Astrocyte (in vitro differentiated cells and primary cell): ENCODE measurements at regions not wholly inside any gene's neighbourhood (a gene's known extent, or its start where the extent isn't known, plus 50 kb on each side); places are given as distances from the start of the nearest gene placed in this dataset.

Source experiments
- DNase-seq: peaks from one replicate; pipeline ENCODE4 v3.0.0-alpha.2; 2010; ENCODE audit warnings: low read depth
- FAIRE-seq: peaks from 2 replicates; lab custom pipeline; 2011; peaks lifted over from hg19 to GRCh38; lab: Jason Lieb, UNC
- H2AFZ ChIP-seq: 2 replicates; pipeline ENCODE4 v1.6.0; 2012; ENCODE audit warnings: low read depth, low read length, inconsistent platforms
- H3K27ac ChIP-seq: 2 replicates; pipeline ENCODE4 v1.5.1; 2011; ENCODE audit warnings: low read depth, low read length, inconsistent platforms
- H3K27me3 ChIP-seq: 2 replicates; pipeline ENCODE4 v1.6.0; 2011; ENCODE audit warnings: low read length, inconsistent platforms; ENCODE audit not compliant: insufficient read depth
- H3K36me3 ChIP-seq: 2 replicates; pipeline ENCODE4 v1.5.1; 2011; ENCODE audit warnings: low read length, inconsistent platforms; ENCODE audit not compliant: insufficient read depth
- H3K4me1 ChIP-seq: 2 replicates; pipeline ENCODE4 v1.5.1; 2011; ENCODE audit warnings: low read length, inconsistent platforms; ENCODE audit not compliant: insufficient read depth
- H3K4me2 ChIP-seq: 2 replicates; pipeline ENCODE4 v1.6.0; 2012; ENCODE audit warnings: low read length, inconsistent platforms
- H3K4me3 ChIP-seq: 2 replicates; pipeline ENCODE4 v1.5.1; 2011; ENCODE audit warnings: low read depth, mild to moderate bottlenecking, low read length, inconsistent platforms; ENCODE audit not compliant: insufficient read depth
- H3K79me2 ChIP-seq: 2 replicates; pipeline ENCODE4 v1.6.0; 2012; ENCODE audit warnings: mild to moderate bottlenecking, low read length, inconsistent platforms; ENCODE audit not compliant: insufficient read depth
- H3K9ac ChIP-seq: 2 replicates; pipeline ENCODE4 v1.6.0; 2012; ENCODE audit warnings: mild to moderate bottlenecking, low read length, inconsistent platforms
- H3K9me3 ChIP-seq: 2 replicates; pipeline ENCODE4 v1.5.1; 2012; ENCODE audit warnings: low read depth, mild to moderate bottlenecking, low read length, inconsistent platforms; ENCODE audit not compliant: insufficient read depth
- H4K20me1 ChIP-seq: 2 replicates; pipeline ENCODE4 v1.6.0; 2012; ENCODE audit warnings: low read length, inconsistent platforms; ENCODE audit not compliant: insufficient read depth
- H3K27ac Mint-ChIP-seq: one replicate; pipeline ENCODE4 v1.8.0; 2021; ENCODE audit warnings: mild to moderate bottlenecking, mixed read lengths; ENCODE audit not compliant: unreplicated experiment
- H3K27me3 Mint-ChIP-seq: one replicate; pipeline ENCODE4 v1.8.0; 2021; ENCODE audit warnings: low read depth, mixed read lengths; ENCODE audit not compliant: unreplicated experiment
- H3K36me3 Mint-ChIP-seq: one replicate; pipeline ENCODE4 v1.8.0; 2021; ENCODE audit warnings: low read depth, mixed read lengths; ENCODE audit not compliant: unreplicated experiment
- H3K4me1 Mint-ChIP-seq: one replicate; pipeline ENCODE4 v1.8.0; 2021; ENCODE audit warnings: low read depth, mixed read lengths; ENCODE audit not compliant: unreplicated experiment
- H3K4me3 Mint-ChIP-seq: one replicate; pipeline ENCODE4 v1.8.0; 2021; ENCODE audit warnings: mild to moderate bottlenecking, moderate library complexity, mixed read lengths; ENCODE audit not compliant: unreplicated experiment
- H3K9me3 Mint-ChIP-seq: one replicate; pipeline ENCODE4 v1.8.0; 2021; ENCODE audit warnings: mild to moderate bottlenecking, mixed read lengths; ENCODE audit not compliant: unreplicated experiment
- CTCF ChIP-seq: IDR thresholded peaks from 2 replicates; pipeline ENCODE4 v1.5.1; 2011; ENCODE audit warnings: low read depth, mild to moderate bottlenecking, inconsistent platforms, low read length, moderate library complexity; ENCODE audit not compliant: insufficient read depth
- EZH2 ChIP-seq: IDR thresholded peaks from 2 replicates; pipeline ENCODE4 v1.6.1; 2012; ENCODE audit warnings: mild to moderate bottlenecking, low read length, inconsistent platforms; ENCODE audit not compliant: insufficient read depth

GRCh38 chr2:18467749-18468360 lies 92.6 kb downstream of the RDH14 start:
- Histone ChIP-seq H3K9me3 (no peaks in the 10 kb centered on the region), H3K36me3 (no peaks in the 10 kb centered on the region), H3K79me2 (no peaks in the 10 kb centered on the region), H3K27ac (no peak overlapping the region), H3K9ac (no peak overlapping the region), H3K4me3 (no peak overlapping the region), H3K4me2 (no peak overlapping the region), H3K27me3 (no peaks in the 10 kb centered on the region), H2AFZ (no peak overlapping the region), H4K20me1 (no peaks in the 10 kb centered on the region), H3K4me1 (peaks cover 4% of the 10 kb centered on the region)
- FAIRE-seq: no peak
- no peak for DNase-seq
- H3K4me3 Mint-ChIP-seq: no peak overlapping the region
- H3K27me3 Mint-ChIP-seq: peaks cover 2% of the 10 kb centered on the region
- no peak overlapping the region for H3K27ac Mint-ChIP-seq
- H3K36me3 Mint-ChIP-seq: no peaks in the 10 kb centered on the region
- H3K9me3 Mint-ChIP-seq: peaks cover 5% of the 10 kb centered on the region
- TF ChIP-seq EZH2 (no peak), CTCF (no peak)
- H3K4me1 Mint-ChIP-seq: peaks cover 1% of the 10 kb centered on the region

- no peaks in the 10 kb centered on the region for H3K9me3 ChIP-seq
- no peaks in the 10 kb centered on the region for H4K20me1 ChIP-seq
- DNase-seq (no peak), FAIRE-seq (no peak)
- H2AFZ ChIP-seq: no peak overlapping the region
- no peak overlapping the region for H3K4me3 Mint-ChIP-seq
- no peaks in the 10 kb centered on the region for H3K36me3 ChIP-seq
- no peaks in the 10 kb centered on the region for H3K4me1 ChIP-seq
- no peak overlapping the region for H3K4me3 ChIP-seq
- H3K27me3 Mint-ChIP-seq: peaks cover 1% of the 10 kb centered on the region
- H3K27ac ChIP-seq: no peak overlapping the region
- peaks cover 3% of the 10 kb centered on the region for H3K9me3 Mint-ChIP-seq
- H3K79me2 ChIP-seq: no peaks in the 10 kb centered on the region
- no peak overlapping the region for H3K9ac ChIP-seq
- H3K27ac Mint-ChIP-seq: no peak overlapping the region
- no peaks in the 10 kb centered on the region for H3K27me3 ChIP-seq
- no peaks in the 10 kb centered on the region for H3K4me1 Mint-ChIP-seq
- H3K36me3 Mint-ChIP-seq: no peaks in the 10 kb centered on the region
- no peak for TF ChIP-seq EZH2
- TF ChIP-seq CTCF: no peak
- no peak overlapping the region for H3K4me2 ChIP-seq
Observed at GRCh38 chr2:18465979-18466378, 94.5 kb downstream of the RDH14 start.

- H4K20me1 ChIP-seq: no peaks in the 10 kb centered on the region
- DNase-seq (no peak), FAIRE-seq (no peak)
- no peak overlapping the region for H2AFZ ChIP-seq
- H3K36me3 ChIP-seq: no peaks in the 10 kb centered on the region
- no peaks in the 10 kb centered on the region for H3K4me1 ChIP-seq
- H3K27me3 Mint-ChIP-seq: no peaks in the 10 kb centered on the region
- no peak overlapping the region for H3K27ac ChIP-seq
- H3K9me3 Mint-ChIP-seq: no peaks in the 10 kb centered on the region
- H3K27me3 ChIP-seq: no peaks in the 10 kb centered on the region
- no peaks in the 10 kb centered on the region for H3K4me1 Mint-ChIP-seq
- no peaks in the 10 kb centered on the region for H3K9me3 ChIP-seq
- no peaks in the 10 kb centered on the region for H3K79me2 ChIP-seq
- no peaks in the 10 kb centered on the region for H3K36me3 Mint-ChIP-seq
- no peak overlapping the region for H3K27ac Mint-ChIP-seq
- H3K9ac ChIP-seq: no peak overlapping the region
- no peak overlapping the region for H3K4me3 ChIP-seq
- H3K4me2 ChIP-seq: no peak overlapping the region
- no peak overlapping the region for H3K4me3 Mint-ChIP-seq
- no peak for TF ChIP-seq CTCF
Observed at GRCh38 chr2:18464913-18465312, 95.5 kb downstream of the RDH14 start.
